Brain microvascular endothelial cell (primary cell): ENCODE measurements at regions not wholly inside any gene's neighbourhood (a gene's known extent, or its start where the extent isn't known, plus 50 kb on each side); places are given as distances from the start of the nearest gene placed in this dataset.

Experiments
- DNase-seq: peaks from one replicate; pipeline ENCODE4 v3.0.0-alpha.2; 2020
- H3K27ac ChIP-seq: fragments of 250-450 bp; sonication (Bioruptor Pico); 2 replicates; pipeline ENCODE4 v1.5.1; 2020; ENCODE audit warnings: mild to moderate bottlenecking, moderate library complexity
- H3K27me3 ChIP-seq: fragments of 250-450 bp; sonication (Bioruptor Pico); replicated peaks from 2 replicates; pipeline ENCODE4 v1.5.1; 2020; ENCODE audit warnings: mild to moderate bottlenecking
- H3K36me3 ChIP-seq: fragments of 250-450 bp; sonication (Bioruptor Pico); replicated peaks from 2 replicates; pipeline ENCODE4 v1.5.1; 2020; ENCODE audit warnings: mild to moderate bottlenecking
- H3K4me3 ChIP-seq: 2 replicates; pipeline ENCODE4 v1.5.1; 2011; ENCODE audit warnings: low read depth, mild to moderate bottlenecking, control low read depth, low read length, moderate library complexity
- CTCF ChIP-seq: IDR thresholded peaks from 2 replicates; pipeline ENCODE4 v1.5.1; 2011; ENCODE audit warnings: low read depth, mild to moderate bottlenecking, moderate library complexity, low read length, control low read depth, inconsistent platforms; ENCODE audit errors: missing control alignments
- in situ Hi-C: cut with HindIII; loops from 2 replicates; pipeline ENCODE4 v1.10.0; 2017; ENCODE audit warnings: low sequenced_read_pairs, low pct_ligation_motif_present

GRCh38 chr9:117480729-117481128 lies 65.9 kb upstream of the ASTN2 start:
- no peak for DNase-seq
- TF ChIP-seq CTCF = no peak
- H3K4me3 ChIP-seq = no peak overlapping the region
- in situ Hi-C loops = no loop called here
- H3K27me3 ChIP-seq = no peaks in the 10 kb centered on the region
- H3K27ac ChIP-seq = no peak overlapping the region
- H3K36me3 ChIP-seq = no peaks in the 10 kb centered on the region

- in situ Hi-C loops = no loop called here
- no peak overlapping the region for H3K27ac ChIP-seq
- TF ChIP-seq CTCF = no peak
- no peak overlapping the region for H3K4me3 ChIP-seq
- DNase-seq = no peak
- H3K27me3 ChIP-seq = no peaks in the 10 kb centered on the region
- H3K36me3 ChIP-seq = no peaks in the 10 kb centered on the region
These were observed 65.4 kb upstream of the ASTN2 start for GRCh38 chr9:117480253-117480652.

GRCh38 chr9:117473293-117473692 lies 58.4 kb upstream of the ASTN2 start:
- no peaks in the 10 kb centered on the region for H3K27me3 ChIP-seq

GRCh38 chr9:117470902-117471301 lies 56.0 kb upstream of the ASTN2 start:
- TF ChIP-seq CTCF = no peak

More at GRCh38 chr9:117473293-117473692, 58.4 kb upstream of the ASTN2 start:
- no peak for DNase-seq
- in situ Hi-C loops = no loop called here
- Histone ChIP-seq H3K27ac (no peak overlapping the region), H3K36me3 (no peaks in the 10 kb centered on the region), H3K4me3 (no peak overlapping the region)
- TF ChIP-seq CTCF = no peak

GRCh38 chr9:117470455-117470854 lies 55.6 kb upstream of the ASTN2 start:
- in situ Hi-C loops = no loop called here
- no peaks in the 10 kb centered on the region for H3K36me3 ChIP-seq
- no peaks in the 10 kb centered on the region for H3K27me3 ChIP-seq
- no peak for DNase-seq
- no peak for TF ChIP-seq CTCF
- H3K27ac ChIP-seq = no peak overlapping the region
- no peak overlapping the region for H3K4me3 ChIP-seq

More at GRCh38 chr9:117470902-117471301, 56.0 kb upstream of the ASTN2 start:
- H3K36me3 ChIP-seq = no peaks in the 10 kb centered on the region
- DNase-seq = no peak
- no peaks in the 10 kb centered on the region for H3K27me3 ChIP-seq
- no peak overlapping the region for H3K27ac ChIP-seq
- in situ Hi-C loops = no loop called here
- no peak overlapping the region for H3K4me3 ChIP-seq

GRCh38 chr9:117466111-117466510 lies 51.3 kb upstream of the ASTN2 start:
- no peak for DNase-seq
- Histone ChIP-seq H3K27me3 (no peaks in the 10 kb centered on the region), H3K27ac (no peak overlapping the region), H3K4me3 (no peak overlapping the region), H3K36me3 (no peaks in the 10 kb centered on the region)
- in situ Hi-C loops = no loop called here
- TF ChIP-seq CTCF = no peak
